GM12801 (cell line): ENCODE measurements at regions not wholly inside any gene's neighbourhood (a gene's known extent, or its start where the extent isn't known, plus 50 kb on each side); places are given as distances from the start of the nearest gene placed in this dataset.

Experiments
- TF ChIP-seq, protein P1 (sequence below): IDR thresholded peaks from one replicate; pipeline ENCODE4 v1.5.1; 2011; ENCODE audit warnings: control low read depth; ENCODE audit not compliant: insufficient read length; ENCODE audit errors: extremely low read depth

DNA sequence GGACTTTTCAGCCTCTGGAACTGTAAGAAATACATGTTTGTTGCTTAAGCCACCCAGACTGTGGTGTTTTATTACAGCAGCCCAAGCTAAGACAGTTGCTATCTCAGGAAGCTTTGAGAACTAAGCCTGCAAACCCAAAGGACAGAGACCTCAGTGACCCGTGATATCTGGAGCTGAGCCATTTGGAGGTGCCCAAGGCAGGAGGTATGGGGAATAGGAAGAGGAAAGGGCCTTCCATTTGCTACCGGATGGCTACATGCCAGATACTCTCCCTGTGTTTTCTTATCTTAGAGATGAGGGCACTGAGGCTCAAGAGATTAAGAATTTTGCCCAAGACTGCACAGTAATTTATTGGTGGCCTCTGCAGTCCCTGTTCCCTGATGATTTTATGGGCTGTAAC lies 622.1 kb upstream of the CDH5 start:
- TF ChIP-seq, protein P1, sequence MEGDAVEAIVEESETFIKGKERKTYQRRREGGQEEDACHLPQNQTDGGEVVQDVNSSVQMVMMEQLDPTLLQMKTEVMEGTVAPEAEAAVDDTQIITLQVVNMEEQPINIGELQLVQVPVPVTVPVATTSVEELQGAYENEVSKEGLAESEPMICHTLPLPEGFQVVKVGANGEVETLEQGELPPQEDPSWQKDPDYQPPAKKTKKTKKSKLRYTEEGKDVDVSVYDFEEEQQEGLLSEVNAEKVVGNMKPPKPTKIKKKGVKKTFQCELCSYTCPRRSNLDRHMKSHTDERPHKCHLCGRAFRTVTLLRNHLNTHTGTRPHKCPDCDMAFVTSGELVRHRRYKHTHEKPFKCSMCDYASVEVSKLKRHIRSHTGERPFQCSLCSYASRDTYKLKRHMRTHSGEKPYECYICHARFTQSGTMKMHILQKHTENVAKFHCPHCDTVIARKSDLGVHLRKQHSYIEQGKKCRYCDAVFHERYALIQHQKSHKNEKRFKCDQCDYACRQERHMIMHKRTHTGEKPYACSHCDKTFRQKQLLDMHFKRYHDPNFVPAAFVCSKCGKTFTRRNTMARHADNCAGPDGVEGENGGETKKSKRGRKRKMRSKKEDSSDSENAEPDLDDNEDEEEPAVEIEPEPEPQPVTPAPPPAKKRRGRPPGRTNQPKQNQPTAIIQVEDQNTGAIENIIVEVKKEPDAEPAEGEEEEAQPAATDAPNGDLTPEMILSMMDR = no peak

- TF ChIP-seq, protein P1 = no peak
Measured at GRCh38 chr16:65743558-65743957, 621.7 kb upstream of the CDH11 start.

GRCh38 chr16:65740711-65741110 lies 618.8 kb upstream of the CDH11 start:
- TF ChIP-seq, protein P1 = no peak

GRCh38 chr16:65739518-65739917 lies 617.7 kb upstream of the CDH11 start:
- TF ChIP-seq, protein P1 = no peak

DNA sequence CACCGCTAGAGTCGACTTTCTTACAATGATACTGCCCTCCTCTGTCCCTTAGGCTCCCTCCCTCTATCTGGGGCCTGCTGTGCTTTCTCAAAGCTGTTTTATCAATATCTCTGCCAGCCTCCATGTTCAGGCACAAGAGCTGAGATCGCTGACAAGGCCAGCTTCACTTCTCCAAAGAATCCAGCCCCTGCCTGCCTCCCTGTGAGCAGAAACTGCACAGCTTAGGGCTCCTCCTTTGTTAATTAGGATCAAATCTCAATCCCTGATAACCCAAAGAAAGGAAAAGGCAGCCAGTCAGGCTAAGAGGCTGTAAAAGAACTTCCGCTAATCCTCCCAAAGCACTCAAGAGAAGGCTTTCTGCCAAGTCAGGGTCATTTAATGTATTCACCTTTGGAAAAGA lies 616.0 kb upstream of the CDH11 start:
- TF ChIP-seq, protein P1 = no peak

- TF ChIP-seq, protein P1 = no peak
Measured at GRCh38 chr16:65733721-65734120, 611.9 kb upstream of the CDH11 start.

GRCh38 chr16:65731833-65732232 lies 610.0 kb upstream of the CDH11 start:
- TF ChIP-seq, protein P1 = no peak

GRCh38 chr16:65728652-65729051 lies 606.8 kb upstream of the CDH11 start:
- TF ChIP-seq, protein P1 = no peak
